WTC11 (cell line): ENCODE measurements at regions not wholly inside any gene's neighbourhood (a gene's known extent, or its start where the extent isn't known, plus 50 kb on each side); places are given as distances from the start of the nearest gene placed in this dataset.

Experiments
- NFE2L1 ChIP-seq: sonication (generic); formaldehyde crosslinking; IDR thresholded peaks from 2 replicates; pipeline ENCODE4 v1.8.1; 2023; ENCODE audit warnings: missing genetic modification reagents
- TF ChIP-seq, protein P1 (sequence below): fragments of 250-450 bp; sonication (Bioruptor Pico); IDR thresholded peaks from 2 replicates; pipeline ENCODE4 v1.9.0; 2021; ENCODE audit warnings: moderate library complexity, mild to moderate bottlenecking, inconsistent platforms, borderline replicate concordance
- TF ChIP-seq, protein P2 (sequence below): sonication (generic); formaldehyde crosslinking; conservative IDR thresholded peaks from 2 replicates; pipeline ENCODE4 v1.8.1; 2023; ENCODE audit warnings: mild to moderate bottlenecking, low read depth, missing genetic modification reagents, moderate library complexity
- TF ChIP-seq, protein P3 (sequence below): fragments of 200-600 bp; IDR thresholded peaks from 2 replicates; pipeline ENCODE4 v1.8.0; 2022; ENCODE audit warnings: antibody characterized with exemption

DNA sequence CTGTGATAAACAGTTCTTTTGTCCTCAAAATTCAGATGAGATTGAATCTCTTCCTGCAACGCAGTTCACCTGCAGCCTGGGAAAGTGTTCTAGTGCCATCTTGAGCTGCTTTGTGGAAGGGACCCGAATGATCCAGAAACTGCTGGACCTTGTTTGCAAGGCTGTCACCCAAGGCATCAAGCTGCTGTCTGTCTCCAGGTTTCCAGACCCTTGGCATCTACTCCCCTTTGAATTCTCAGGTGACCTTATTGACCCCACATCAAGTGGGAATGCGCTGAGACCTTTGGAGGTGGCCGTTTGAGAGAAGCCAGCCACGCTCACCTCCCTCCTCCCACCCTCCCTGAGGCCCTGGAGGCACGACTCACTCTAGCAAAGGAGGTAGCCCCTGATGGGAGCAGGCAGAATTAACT, 112.5 kb downstream of the EDN3 start:
- TF ChIP-seq, protein P1, sequence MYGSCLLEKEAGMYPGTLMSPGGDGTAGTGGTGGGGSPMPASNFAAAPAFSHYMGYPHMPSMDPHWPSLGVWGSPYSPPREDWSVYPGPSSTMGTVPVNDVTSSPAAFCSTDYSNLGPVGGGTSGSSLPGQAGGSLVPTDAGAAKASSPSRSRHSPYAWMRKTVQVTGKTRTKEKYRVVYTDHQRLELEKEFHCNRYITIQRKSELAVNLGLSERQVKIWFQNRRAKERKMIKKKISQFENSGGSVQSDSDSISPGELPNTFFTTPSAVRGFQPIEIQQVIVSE = no peak
- TF ChIP-seq, protein P2, sequence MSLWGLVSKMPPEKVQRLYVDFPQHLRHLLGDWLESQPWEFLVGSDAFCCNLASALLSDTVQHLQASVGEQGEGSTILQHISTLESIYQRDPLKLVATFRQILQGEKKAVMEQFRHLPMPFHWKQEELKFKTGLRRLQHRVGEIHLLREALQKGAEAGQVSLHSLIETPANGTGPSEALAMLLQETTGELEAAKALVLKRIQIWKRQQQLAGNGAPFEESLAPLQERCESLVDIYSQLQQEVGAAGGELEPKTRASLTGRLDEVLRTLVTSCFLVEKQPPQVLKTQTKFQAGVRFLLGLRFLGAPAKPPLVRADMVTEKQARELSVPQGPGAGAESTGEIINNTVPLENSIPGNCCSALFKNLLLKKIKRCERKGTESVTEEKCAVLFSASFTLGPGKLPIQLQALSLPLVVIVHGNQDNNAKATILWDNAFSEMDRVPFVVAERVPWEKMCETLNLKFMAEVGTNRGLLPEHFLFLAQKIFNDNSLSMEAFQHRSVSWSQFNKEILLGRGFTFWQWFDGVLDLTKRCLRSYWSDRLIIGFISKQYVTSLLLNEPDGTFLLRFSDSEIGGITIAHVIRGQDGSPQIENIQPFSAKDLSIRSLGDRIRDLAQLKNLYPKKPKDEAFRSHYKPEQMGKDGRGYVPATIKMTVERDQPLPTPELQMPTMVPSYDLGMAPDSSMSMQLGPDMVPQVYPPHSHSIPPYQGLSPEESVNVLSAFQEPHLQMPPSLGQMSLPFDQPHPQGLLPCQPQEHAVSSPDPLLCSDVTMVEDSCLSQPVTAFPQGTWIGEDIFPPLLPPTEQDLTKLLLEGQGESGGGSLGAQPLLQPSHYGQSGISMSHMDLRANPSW (CRISPR knock-in tag) = no peak
- no peak for TF ChIP-seq NFE2L1 (CRISPR knock-in tag)
- TF ChIP-seq, protein P3, sequence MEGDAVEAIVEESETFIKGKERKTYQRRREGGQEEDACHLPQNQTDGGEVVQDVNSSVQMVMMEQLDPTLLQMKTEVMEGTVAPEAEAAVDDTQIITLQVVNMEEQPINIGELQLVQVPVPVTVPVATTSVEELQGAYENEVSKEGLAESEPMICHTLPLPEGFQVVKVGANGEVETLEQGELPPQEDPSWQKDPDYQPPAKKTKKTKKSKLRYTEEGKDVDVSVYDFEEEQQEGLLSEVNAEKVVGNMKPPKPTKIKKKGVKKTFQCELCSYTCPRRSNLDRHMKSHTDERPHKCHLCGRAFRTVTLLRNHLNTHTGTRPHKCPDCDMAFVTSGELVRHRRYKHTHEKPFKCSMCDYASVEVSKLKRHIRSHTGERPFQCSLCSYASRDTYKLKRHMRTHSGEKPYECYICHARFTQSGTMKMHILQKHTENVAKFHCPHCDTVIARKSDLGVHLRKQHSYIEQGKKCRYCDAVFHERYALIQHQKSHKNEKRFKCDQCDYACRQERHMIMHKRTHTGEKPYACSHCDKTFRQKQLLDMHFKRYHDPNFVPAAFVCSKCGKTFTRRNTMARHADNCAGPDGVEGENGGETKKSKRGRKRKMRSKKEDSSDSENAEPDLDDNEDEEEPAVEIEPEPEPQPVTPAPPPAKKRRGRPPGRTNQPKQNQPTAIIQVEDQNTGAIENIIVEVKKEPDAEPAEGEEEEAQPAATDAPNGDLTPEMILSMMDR = no peak
